ENCODE measurements at regions not wholly inside any gene's neighbourhood (a gene's known extent, or its start where the extent isn't known, plus 50 kb on each side); places are given as distances from the start of the nearest gene placed in this dataset.
"Not testable (repeated sequence)": the region's sequence is repeated elsewhere in the genome, so short reads cannot be mapped to it uniquely, and the experiment has no call there.

- Histone ChIP-seq H3K9me3 (no peaks in the 10 kb centered on the region), H3K4me3 (no peak overlapping the region), H3K27ac (peak overlapping the region in 3 of 4 donors; percentile 16 to 60 (median 21)), H3K4me1 (peaks cover 0 to 38% (median 8%) of the 10 kb centered on the region in 3 donors), H3K27me3 (no peaks in the 10 kb centered on the region), H3K36me3 (no peaks in the 10 kb centered on the region)
- TF ChIP-seq CTCF (IDR thresholded peaks at IDR 0.05): no peak
- TF ChIP-seq POLR2A (IDR thresholded peaks at IDR 0.05): no peak
- intact Hi-C loops (cut with DNase I): no loop called here
- 39 to 41% methylated on average over 5 of the region's 5 CpGs for WGBS, 2 donors
- no peak for DNase-seq
Measured at GRCh38 chr21:33968080-33968994, 52.7 kb upstream of the ATP5PO start.

- intact Hi-C loops (cut with DNase I): no loop called here
- Histone ChIP-seq H3K27ac (no peak overlapping the region), H3K36me3 (no peaks in the 10 kb centered on the region), H3K4me1 (peaks cover 0 to 37% (median 8%) of the 10 kb centered on the region in 3 donors), H3K4me3 (no peak overlapping the region), H3K27me3 (no peaks in the 10 kb centered on the region), H3K9me3 (no peaks in the 10 kb centered on the region)
- WGBS, 2 donors: 72 to 81% methylated on average over 5 of the region's 5 CpGs
- no peak for DNase-seq
- no peak for TF ChIP-seq CTCF (IDR thresholded peaks at IDR 0.05)
- TF ChIP-seq POLR2A (IDR thresholded peaks at IDR 0.05): no peak
Measured at GRCh38 chr21:33967086-33967571, 51.5 kb upstream of the ATP5PO start.

- Histone ChIP-seq H3K9me3 (no peaks in the 10 kb centered on the region), H3K36me3 (no peaks in the 10 kb centered on the region), H3K27ac (no peak overlapping the region), H3K4me3 (no peak overlapping the region), H3K27me3 (no peaks in the 10 kb centered on the region), H3K4me1 (peaks cover 0 to 30% (median 8%) of the 10 kb centered on the region in 3 donors)
- intact Hi-C loops (cut with DNase I): no loop called here
- no peak for DNase-seq
- WGBS, 2 donors: 60 to 64% methylated on average over 3 to 4 of the region's 4 CpGs
- TF ChIP-seq POLR2A (IDR thresholded peaks at IDR 0.05): no peak
- no peak for TF ChIP-seq CTCF (IDR thresholded peaks at IDR 0.05)
Measured at GRCh38 chr21:33966324-33966949, 50.8 kb upstream of the ATP5PO start.

- 95% methylated on average over 9 of the region's 9 CpGs for WGBS, 2 donors
- H3K36me3 ChIP-seq; intact Hi-C loops (cut with DNase I): not testable (repeated sequence)
Measured at GRCh38 chr21:33965662-33966061, 50.1 kb upstream of the ATP5PO start.

More at GRCh38 chr21:33965662-33966061, 50.1 kb upstream of the ATP5PO start:
- H3K27me3 ChIP-seq, H3K4me3 ChIP-seq, H3K9me3 ChIP-seq, DNase-seq, H3K27ac ChIP-seq: not testable (repeated sequence)
- peaks cover 0 to 22% (median 8%) of the 10 kb centered on the region in 3 donors for H3K4me1 ChIP-seq

Data from esophagus squamous epithelium (tissue), 5 donors.